OCI-LY1 (cell line): ENCODE measurements at regions not wholly inside any gene's neighbourhood (a gene's known extent, or its start where the extent isn't known, plus 50 kb on each side); places are given as distances from the start of the nearest gene placed in this dataset.

Source experiments
- CTCF ChIP-seq: fragments of 200-600 bp; sonication (generic), shearing (Covaris generic); IDR thresholded peaks from 2 replicates; pipeline ENCODE4 v1.5.1; 2017; ENCODE audit warnings: mild to moderate bottlenecking, antibody characterized with exemption, low read length, moderate library complexity, mixed read lengths
- EZH2 ChIP-seq: fragments of 200-600 bp; sonication (generic), shearing (Covaris generic); IDR thresholded peaks from 2 replicates; pipeline ENCODE4 v1.8.0; 2017; ENCODE audit warnings: borderline replicate concordance, mixed run types, mild to moderate bottlenecking, antibody characterized with exemption, low read length, moderate library complexity, mixed read lengths

GRCh38 chr7:89780291-89780690 is 374.0 kb upstream of the STEAP1 start:
- TF ChIP-seq EZH2, result no peak
- no peak for TF ChIP-seq CTCF
